HEK293T (cell line): ENCODE measurements at regions not wholly inside any gene's neighbourhood (a gene's known extent, or its start where the extent isn't known, plus 50 kb on each side); places are given as distances from the start of the nearest gene placed in this dataset.

Source experiments
- CTCF ChIA-PET: fragments of 350-600 bp; formaldehyde crosslinking; extraction: SDS; loops from one replicate; lab custom pipeline; 2021; ENCODE audit warnings: antibody characterized with exemption, inconsistent platforms; lab: Yijun Ruan, JAX
- POLR2A ChIA-PET: fragments of 350-600 bp; formaldehyde crosslinking; extraction: SDS; loops from one replicate; lab custom pipeline; 2020; ENCODE audit warnings: antibody characterized with exemption, inconsistent platforms; lab: Yijun Ruan, JAX
- DNase-seq: peaks from one replicate; pipeline ENCODE4 v3.0.0; 2012; ENCODE audit warnings: mixed read lengths; ENCODE audit errors: extremely low spot score
- ARNT ChIP-seq: fragments of 450-650 bp; IDR thresholded peaks from 2 replicates; pipeline ENCODE4 v1.6.1; 2017; ENCODE audit warnings: mild to moderate bottlenecking
- BHLHE40 ChIP-seq: fragments of 450-650 bp; IDR thresholded peaks from 2 replicates; pipeline ENCODE4 v1.6.1; 2016; ENCODE audit warnings: mild to moderate bottlenecking, moderate library complexity, borderline replicate concordance
- CTBP1 ChIP-seq: fragments of 450-650 bp; IDR thresholded peaks from 2 replicates; pipeline ENCODE4 v1.6.1; 2016; ENCODE audit warnings: borderline replicate concordance
- ELF4 ChIP-seq: fragments of 450-650 bp; IDR thresholded peaks from 2 replicates; pipeline ENCODE4 v1.6.1; 2017; ENCODE audit warnings: antibody characterized with exemption
- FOXA1 ChIP-seq: fragments of 450-650 bp; IDR thresholded peaks from 2 replicates; pipeline ENCODE4 v1.6.1; 2016; ENCODE audit warnings: mild to moderate bottlenecking
- FOXK2 ChIP-seq: fragments of 450-650 bp; IDR thresholded peaks from 2 replicates; pipeline ENCODE4 v1.6.1; 2016; ENCODE audit warnings: mild to moderate bottlenecking
- FOXM1 ChIP-seq: fragments of 450-650 bp; IDR thresholded peaks from 2 replicates; pipeline ENCODE4 v1.6.1; 2017; ENCODE audit warnings: mild to moderate bottlenecking, borderline replicate concordance
- HDGF ChIP-seq: fragments of 450-650 bp; IDR thresholded peaks from 2 replicates; pipeline ENCODE4 v1.6.1; 2017; ENCODE audit warnings: antibody characterized with exemption, borderline replicate concordance
- L3MBTL2 ChIP-seq: fragments of 450-650 bp; conservative IDR thresholded peaks from 2 replicates; pipeline ENCODE4 v1.6.1; 2016; ENCODE audit warnings: mild to moderate bottlenecking
- LEF1 ChIP-seq: fragments of 450-650 bp; IDR thresholded peaks from 2 replicates; pipeline ENCODE4 v1.6.1; 2017; ENCODE audit warnings: mild to moderate bottlenecking, borderline replicate concordance
- NFRKB ChIP-seq: fragments of 450-650 bp; IDR thresholded peaks from 2 replicates; pipeline ENCODE4 v1.6.1; 2016; ENCODE audit warnings: mild to moderate bottlenecking, moderate library complexity
- PKNOX1 ChIP-seq: fragments of 450-650 bp; IDR thresholded peaks from 2 replicates; pipeline ENCODE4 v1.6.1; 2016
- SP1 ChIP-seq: fragments of 450-650 bp; IDR thresholded peaks from 2 replicates; pipeline ENCODE4 v1.6.1; 2017
- SUZ12 ChIP-seq: fragments of 450-650 bp; IDR thresholded peaks from 2 replicates; pipeline ENCODE4 v1.6.1; 2016; ENCODE audit warnings: mild to moderate bottlenecking
- TARDBP ChIP-seq: fragments of 450-650 bp; IDR thresholded peaks from 2 replicates; pipeline ENCODE4 v1.6.1; 2016
- ZNF384 ChIP-seq: fragments of 450-650 bp; IDR thresholded peaks from 2 replicates; pipeline ENCODE4 v1.6.1; 2016

- DNase-seq = no peak
- TF ChIP-seq SUZ12 = no peak
- TF ChIP-seq FOXM1 = no peak
- no peak for TF ChIP-seq PKNOX1
- CTCF ChIA-PET = interaction anchor here (0.7 kb wide), 1 partner anchor 33 kb away, joined by 3 read pairs; no protein-coding TSS in a partner anchor
- POLR2A ChIA-PET = no interaction called here
These were observed 74.7 kb upstream of the CIBAR2 start for GRCh38 chr16:85187002-85187401.

GRCh38 chr16:85187447-85187846, 75.2 kb upstream of the CIBAR2 start:
- ChIA-PET POLR2A (no interaction called here), CTCF (interaction anchor here (0.7 kb wide), 1 partner anchor 32 kb away, joined by 3 read pairs; no protein-coding TSS in a partner anchor)
- DNase-seq = no peak
- no peak for TF ChIP-seq ELF4

GRCh38 chr16:85187886-85188285, 75.6 kb upstream of the CIBAR2 start:
- no peak for TF ChIP-seq TARDBP
- no peak for TF ChIP-seq L3MBTL2
- TF ChIP-seq FOXA1 = no peak
- no peak for TF ChIP-seq PKNOX1
- TF ChIP-seq FOXM1 = no peak
- TF ChIP-seq HDGF = no peak
- no peak for TF ChIP-seq ELF4
- POLR2A ChIA-PET = no interaction called here
- CTCF ChIA-PET = no interaction called here
- DNase-seq = no peak

GRCh38 chr16:85188822-85189672, 76.8 kb upstream of the CIBAR2 start:
- ChIA-PET CTCF (no interaction called here), POLR2A (no interaction called here)
- TF ChIP-seq BHLHE40 (no peak), HDGF (no peak), CTBP1 (no peak), LEF1 (no peak), PKNOX1 (no peak), FOXA1 (no peak)
- no peak for DNase-seq

- POLR2A ChIA-PET = no interaction called here
- TF ChIP-seq L3MBTL2 (no peak), ZNF384 (no peak), SUZ12 (no peak), LEF1 (no peak), NFRKB (no peak), FOXA1 (no peak), CTBP1 (no peak), PKNOX1 (no peak), SP1 (no peak), TARDBP (no peak), ARNT (no peak)
- CTCF ChIA-PET = interaction anchor here (0.8 kb wide), 1 partner anchor 65 kb away, joined by 4 read pairs; no protein-coding TSS in a partner anchor
- DNase-seq = no peak
These were observed 78.3 kb upstream of the CIBAR2 start for GRCh38 chr16:85190572-85190971.

GRCh38 chr16:85191341-85191965, 79.2 kb upstream of the CIBAR2 start:
- no peak for TF ChIP-seq FOXK2
- TF ChIP-seq FOXA1 = no peak
- TF ChIP-seq ELF4 = no peak
- no peak for TF ChIP-seq NFRKB
- TF ChIP-seq PKNOX1 = no peak
- TF ChIP-seq L3MBTL2 = no peak
- no peak for TF ChIP-seq BHLHE40
- TF ChIP-seq TARDBP = no peak
- no peak for TF ChIP-seq CTBP1
- no peak for TF ChIP-seq HDGF
- no peak for TF ChIP-seq ARNT
- no peak for TF ChIP-seq SP1
- DNase-seq = no peak
- ChIA-PET CTCF (interaction anchor here (0.8 kb wide), 1 partner anchor 65 kb away, joined by 4 read pairs; no protein-coding TSS in a partner anchor), POLR2A (no interaction called here)
